ENCODE measurements at regions not wholly inside any gene's neighbourhood (a gene's known extent, or its start where the extent isn't known, plus 50 kb on each side); places are given as distances from the start of the nearest gene placed in this dataset.
"Not testable (repeated sequence)": the region's sequence is repeated elsewhere in the genome, so short reads cannot be mapped to it uniquely, and the experiment has no call there.

DNA sequence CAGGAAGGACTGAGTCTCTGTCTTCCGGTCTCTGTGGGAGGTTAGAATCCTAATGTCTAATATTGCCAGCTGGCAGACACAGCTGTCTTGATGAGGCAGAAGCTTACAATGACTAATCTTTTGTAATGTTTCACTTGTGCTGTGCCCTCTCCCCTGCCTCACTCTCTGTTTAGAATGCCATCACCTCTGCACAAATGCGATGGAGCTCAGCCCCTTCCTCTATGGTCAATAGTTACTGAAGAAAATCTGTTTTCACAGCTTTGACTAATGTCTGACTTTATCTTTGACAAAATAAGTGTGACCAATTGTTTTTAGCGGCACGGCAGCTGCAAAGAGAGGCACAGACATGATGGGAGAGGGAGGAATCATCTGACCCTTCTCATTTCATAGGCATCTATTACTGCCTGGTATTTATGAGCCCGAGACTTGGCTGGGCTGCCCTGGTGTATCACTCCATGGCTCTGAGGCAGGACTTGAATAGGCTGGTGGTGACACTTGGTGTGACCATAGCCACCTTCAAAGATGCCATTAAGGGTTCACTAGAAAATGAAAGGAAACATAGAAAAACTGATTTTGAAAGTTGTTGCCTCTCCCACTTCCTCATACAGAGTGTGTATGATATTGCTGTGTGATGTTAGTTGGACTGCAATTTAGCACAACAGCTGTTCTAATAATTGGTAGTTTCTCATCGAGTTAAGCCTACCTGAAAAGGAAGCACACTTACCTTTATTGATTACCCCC lies 163.2 kb upstream of the NBPF11 start:
- no peak for DNase-seq (ENCODE audit: low read depth in 2 of 2)

GRCh38 chr1:148310807-148311206 lies 158.7 kb upstream of the NBPF11 start:
- no peak for DNase-seq (ENCODE audit: low read depth in 2 of 2)

GRCh38 chr1:148309940-148310500 lies 157.9 kb upstream of the NBPF11 start:
- no peak for DNase-seq (ENCODE audit: low read depth in 2 of 2)

DNA sequence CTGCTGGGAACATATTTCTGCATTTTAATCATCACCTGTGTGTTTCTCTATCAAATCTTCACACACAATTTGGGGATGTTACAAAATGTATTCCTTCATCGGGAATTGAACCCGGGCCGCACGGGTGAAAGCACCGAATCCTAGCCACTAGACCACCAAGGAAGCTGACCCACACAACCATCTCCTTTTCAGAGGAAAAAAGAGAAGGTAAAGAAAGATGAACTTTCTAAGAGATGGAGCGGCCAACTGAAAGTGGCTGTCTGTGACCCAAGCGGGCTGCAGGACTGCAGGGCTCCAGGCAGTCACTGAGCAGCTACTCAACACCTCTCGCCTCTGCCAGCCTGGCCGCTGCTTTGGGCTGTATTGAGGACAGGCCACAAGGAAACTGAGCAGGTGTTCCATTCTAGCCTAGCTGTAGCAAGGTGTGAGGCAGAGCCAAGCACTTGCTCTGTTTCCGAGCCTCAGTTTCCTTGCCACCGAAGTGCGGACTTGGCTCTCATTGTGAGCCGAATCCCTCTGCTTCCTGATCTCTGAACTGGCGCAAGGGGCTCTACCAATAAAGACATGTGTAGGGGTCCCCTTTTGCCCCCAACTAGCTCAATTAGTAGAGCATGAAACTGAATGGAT lies 156.9 kb upstream of the NBPF11 start:
- no peak for DNase-seq (ENCODE audit: low read depth in 2 of 2)

GRCh38 chr1:148307583-148308185 lies 155.6 kb upstream of the NBPF11 start:
- DNase-seq (ENCODE audit: low read depth in 2 of 2) = no peak

DNA sequence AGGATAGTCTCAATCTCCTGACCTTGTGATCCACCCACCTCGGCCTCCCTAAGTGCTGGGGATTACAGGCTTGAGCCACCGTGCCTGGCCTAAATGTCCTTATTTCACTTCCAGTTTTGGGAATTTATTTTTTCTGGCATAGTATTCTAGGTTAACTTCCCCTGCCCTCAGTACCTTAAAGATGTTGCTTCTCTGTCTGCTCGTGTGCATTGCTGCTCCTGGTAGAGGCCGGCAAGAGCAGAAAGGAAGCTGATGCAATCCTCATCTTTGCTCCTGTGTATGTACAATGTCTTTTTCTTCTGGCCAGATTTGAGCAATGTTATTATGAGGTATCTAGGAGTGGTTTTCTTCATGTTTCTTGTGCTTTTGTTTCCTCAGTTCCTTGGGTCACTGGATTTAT lies 152.9 kb upstream of the NBPF11 start:
- DNase-seq (ENCODE audit: low read depth in 2 of 2) = not testable (repeated sequence)

GRCh38 chr1:148302586-148303364 lies 150.7 kb upstream of the NBPF11 start:
- peak; percentile 48 to 67 for DNase-seq (ENCODE audit: low read depth in 2 of 2)

DNA sequence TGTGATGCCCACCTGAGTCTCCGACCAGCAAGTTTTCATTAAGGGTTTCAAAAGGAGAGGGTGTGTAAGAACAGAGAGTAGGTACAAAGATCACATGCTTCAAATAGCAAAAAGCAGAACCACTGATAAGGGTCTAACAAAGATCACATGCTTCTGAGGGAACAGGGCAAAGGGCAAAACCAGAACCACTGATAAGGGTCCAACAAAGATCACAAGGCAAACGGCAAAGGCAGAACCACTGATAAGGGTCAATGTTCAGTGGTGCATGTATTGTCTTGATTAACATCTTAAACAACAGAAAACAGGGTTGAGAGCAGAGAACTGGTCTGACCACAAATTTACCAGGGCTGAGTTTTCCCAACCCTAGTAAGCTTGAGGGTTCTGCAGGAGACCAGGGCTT lies 145.8 kb upstream of the NBPF11 start:
- DNase-seq (ENCODE audit: low read depth in 2 of 2) = not testable (repeated sequence)

GRCh38 chr1:148296511-148296910 lies 144.4 kb upstream of the NBPF11 start:
- no peak for DNase-seq (ENCODE audit: low read depth in 2 of 2)

- no peak for DNase-seq (ENCODE audit: low read depth in 2 of 2)
These were observed 142.2 kb upstream of the NBPF11 start for GRCh38 chr1:148294116-148294807.

GRCh38 chr1:148293651-148294050 lies 141.6 kb upstream of the NBPF11 start:
- DNase-seq (ENCODE audit: low read depth in 2 of 2) = no peak

DNA sequence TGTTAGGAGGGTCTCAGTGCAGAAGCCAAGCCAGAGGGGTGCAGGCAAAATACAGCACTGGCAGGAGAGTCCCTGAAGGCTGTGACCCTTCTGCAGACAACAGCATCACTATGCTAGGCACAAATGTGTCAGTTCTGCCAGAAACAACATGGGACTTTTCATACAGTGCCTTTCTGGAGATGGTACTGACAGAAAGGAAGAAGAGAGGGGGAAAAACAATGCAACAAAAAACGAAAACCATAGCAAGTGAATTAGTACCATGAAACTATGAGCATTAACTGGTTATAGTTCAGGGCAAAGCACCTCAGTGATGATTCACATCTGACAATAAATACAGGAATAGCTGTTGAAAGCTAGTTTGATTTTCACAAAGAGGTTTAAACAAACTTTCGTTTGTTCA lies 140.8 kb upstream of the NBPF11 start:
- DNase-seq (ENCODE audit: low read depth in 2 of 2) = no peak

- DNase-seq (ENCODE audit: low read depth in 2 of 2) = no peak
These were observed 138.8 kb upstream of the NBPF11 start for GRCh38 chr1:148290881-148291280.

- DNase-seq (ENCODE audit: low read depth in 2 of 2) = no peak
These were observed 137.6 kb upstream of the NBPF11 start for GRCh38 chr1:148289647-148290046.

DNA sequence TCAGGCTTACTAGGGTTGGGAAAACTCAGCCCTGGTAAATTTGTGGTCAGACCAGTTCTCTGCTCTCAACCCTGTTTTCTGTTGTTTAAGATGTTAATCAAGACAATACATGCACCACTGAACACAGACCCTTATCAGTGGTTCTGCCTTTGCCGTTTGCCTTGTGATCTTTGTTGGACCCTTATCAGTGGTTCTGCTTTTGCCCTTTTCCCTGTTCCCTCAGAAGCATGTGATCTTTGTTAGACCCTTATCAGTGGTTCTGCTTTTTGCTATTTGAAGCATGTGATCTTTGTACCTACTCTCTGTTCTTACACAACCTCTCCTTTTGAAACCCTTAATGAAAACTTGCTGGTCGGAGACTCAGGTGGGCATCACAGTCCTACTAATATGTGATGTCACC lies 133.9 kb upstream of the NBPF11 start:
- DNase-seq (ENCODE audit: low read depth in 2 of 2) = not testable (repeated sequence)

DNA sequence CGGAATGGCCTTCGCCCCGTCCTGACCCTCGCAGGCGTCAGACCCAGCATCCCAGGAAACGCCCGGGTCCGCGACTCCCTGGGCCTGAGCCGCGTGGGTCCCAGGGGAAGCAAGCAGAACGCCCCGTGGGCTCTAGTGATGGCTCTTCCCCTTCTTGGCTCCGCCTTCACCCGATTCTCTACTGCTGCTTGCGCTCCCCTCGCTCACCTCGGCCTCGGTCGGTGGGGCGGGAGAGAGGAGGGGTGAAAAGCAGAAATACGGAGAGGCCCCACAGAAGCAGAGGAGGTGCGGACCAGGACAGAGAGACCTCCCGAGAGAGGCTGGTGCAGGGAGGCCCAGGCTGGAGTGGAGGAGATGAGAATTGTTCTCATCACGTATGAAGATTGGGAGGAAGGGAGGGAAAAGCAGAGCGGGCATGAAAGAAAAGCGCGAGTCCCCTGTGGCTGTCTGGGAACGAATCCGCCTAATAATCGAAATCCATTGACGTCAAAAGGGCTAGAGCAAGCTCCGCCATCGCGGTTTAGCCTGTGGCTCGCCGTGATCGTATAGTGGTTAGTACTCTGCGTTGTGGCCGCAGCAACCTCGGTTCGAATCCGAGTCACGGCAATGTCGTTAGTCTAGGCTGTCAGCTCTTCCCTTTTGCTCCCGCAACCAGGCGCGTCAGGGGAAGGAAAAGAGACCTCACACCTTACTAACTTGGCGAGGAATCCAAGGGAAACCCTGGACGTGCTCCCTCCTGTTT lies 128.9 kb upstream of the NBPF11 start:
- not testable (repeated sequence) for DNase-seq (ENCODE audit: low read depth in 2 of 2)

GRCh38 chr1:148279002-148279542 lies 127.0 kb upstream of the NBPF11 start:
- DNase-seq (ENCODE audit: low read depth in 2 of 2) = not testable (repeated sequence)

GRCh38 chr1:148277865-148278279 lies 125.8 kb upstream of the NBPF11 start:
- not testable (repeated sequence) for DNase-seq (ENCODE audit: low read depth in 2 of 2)

- not testable (repeated sequence) for DNase-seq (ENCODE audit: low read depth in 2 of 2)
These were observed 115.0 kb upstream of the NBPF11 start for GRCh38 chr1:148267066-148267465.

All from stimulated activated CD8-positive, alpha-beta memory T cell treated with anti-CD3 and anti-CD28 coated beads, Interleukin-2, amount 100 ng/mL, for 48 hours (primary cell).